Nephron (organoid): ENCODE measurements at regions not wholly inside any gene's neighbourhood (a gene's known extent, or its start where the extent isn't known, plus 50 kb on each side); places are given as distances from the start of the nearest gene placed in this dataset.
A peak's percentile ranks its signal among the peaks of the same experiment; 100 is the strongest.
"Not testable (repeated sequence)": the region's sequence is repeated elsewhere in the genome, so short reads cannot be mapped to it uniquely, and the experiment has no call there.

Experiments used
- H3K27ac Mint-ChIP-seq, 3 experiments: 2 replicates each; pipeline ENCODE4 v1.8.0; 2020; ENCODE audit warnings: mixed read lengths in 3 of 3, mild to moderate bottlenecking in 2 of 3, moderate library complexity in 1 of 3
- H3K27me3 Mint-ChIP-seq: 2 replicates; pipeline ENCODE4 v1.8.0; 2021; ENCODE audit warnings: low read depth, mild to moderate bottlenecking, moderate library complexity, mixed read lengths
- H3K36me3 Mint-ChIP-seq: 2 replicates; pipeline ENCODE4 v1.8.0; 2020; ENCODE audit warnings: low read depth, mixed read lengths
- H3K4me1 Mint-ChIP-seq: 2 replicates; pipeline ENCODE4 v1.8.0; 2020; ENCODE audit warnings: mixed read lengths
- H3K4me3 Mint-ChIP-seq, 3 experiments: 2 replicates each; pipeline ENCODE4 v1.8.0; 2020; ENCODE audit warnings: mild to moderate bottlenecking in 3 of 3, mixed read lengths in 3 of 3, moderate library complexity in 2 of 3
- H3K9me3 Mint-ChIP-seq: 2 replicates; pipeline ENCODE4 v1.8.0; 2020; ENCODE audit warnings: mixed read lengths
- CTCF ChIP-seq, 3 experiments: fragments of 200-600 bp; sonication (generic); IDR thresholded peaks; one replicate each; pipeline ENCODE4 v1.5.0; 2021; ENCODE audit warnings: antibody characterized with exemption in 3 of 3; ENCODE audit not compliant: unreplicated experiment in 3 of 3

- H3K4me1 Mint-ChIP-seq: no peaks in the 10 kb centered on the region
- no peaks in the 10 kb centered on the region for H3K36me3 Mint-ChIP-seq
These were observed 900.0 kb upstream of the CDH10 start for GRCh38 chr5:25544652-25545249.

GRCh38 chr5:25540628-25541027 lies 895.9 kb upstream of the CDH10 start:
- no peak for TF ChIP-seq CTCF (IDR thresholded peaks at IDR 0.05; ENCODE audit: unreplicated experiment in 3 of 3)
- Mint-ChIP-seq H3K36me3 (no peaks in the 10 kb centered on the region), H3K27me3 (no peaks in the 10 kb centered on the region), H3K27ac (no peak overlapping the region), H3K4me1 (no peaks in the 10 kb centered on the region), H3K9me3 (no peaks in the 10 kb centered on the region), H3K4me3 (no peak overlapping the region)

More at GRCh38 chr5:25544652-25545249, 900.0 kb upstream of the CDH10 start:
- H3K27ac Mint-ChIP-seq: no peak overlapping the region
- no peaks in the 10 kb centered on the region for H3K27me3 Mint-ChIP-seq
- H3K9me3 Mint-ChIP-seq: no peaks in the 10 kb centered on the region
- no peak overlapping the region for H3K4me3 Mint-ChIP-seq
- TF ChIP-seq CTCF (IDR thresholded peaks at IDR 0.05; ENCODE audit: unreplicated experiment in 3 of 3): peak; percentile 42 to 64 (median 54)

- no peak for TF ChIP-seq CTCF (IDR thresholded peaks at IDR 0.05; ENCODE audit: unreplicated experiment in 3 of 3)
- H3K36me3 Mint-ChIP-seq: no peaks in the 10 kb centered on the region
- H3K9me3 Mint-ChIP-seq: no peaks in the 10 kb centered on the region
- no peaks in the 10 kb centered on the region for H3K4me1 Mint-ChIP-seq
- H3K27ac Mint-ChIP-seq: no peak overlapping the region
- no peaks in the 10 kb centered on the region for H3K27me3 Mint-ChIP-seq
- H3K4me3 Mint-ChIP-seq: no peak overlapping the region
These were observed 894.8 kb upstream of the CDH10 start for GRCh38 chr5:25539536-25539935.

- H3K4me3 Mint-ChIP-seq, H3K27me3 Mint-ChIP-seq, H3K36me3 Mint-ChIP-seq, H3K9me3 Mint-ChIP-seq, H3K4me1 Mint-ChIP-seq, H3K27ac Mint-ChIP-seq: not testable (repeated sequence)
These were observed 891.7 kb upstream of the CDH10 start for GRCh38 chr5:25536461-25536860.

GRCh38 chr5:25516141-25516540 lies 871.4 kb upstream of the CDH10 start:
- H3K27me3 Mint-ChIP-seq: peaks cover 4% of the 10 kb centered on the region
- no peak overlapping the region for H3K4me3 Mint-ChIP-seq
- no peaks in the 10 kb centered on the region for H3K36me3 Mint-ChIP-seq
- no peaks in the 10 kb centered on the region for H3K9me3 Mint-ChIP-seq
- H3K27ac Mint-ChIP-seq: no peak overlapping the region
- H3K4me1 Mint-ChIP-seq: no peaks in the 10 kb centered on the region
- no peak for TF ChIP-seq CTCF (IDR thresholded peaks at IDR 0.05; ENCODE audit: unreplicated experiment in 3 of 3)

- no peaks in the 10 kb centered on the region for H3K36me3 Mint-ChIP-seq
- peaks cover 4% of the 10 kb centered on the region for H3K27me3 Mint-ChIP-seq
- no peaks in the 10 kb centered on the region for H3K9me3 Mint-ChIP-seq
- no peak overlapping the region for H3K4me3 Mint-ChIP-seq
- TF ChIP-seq CTCF (IDR thresholded peaks at IDR 0.05; ENCODE audit: unreplicated experiment in 3 of 3): no peak
- no peak overlapping the region for H3K27ac Mint-ChIP-seq
- H3K4me1 Mint-ChIP-seq: no peaks in the 10 kb centered on the region
These were observed 870.7 kb upstream of the CDH10 start for GRCh38 chr5:25515525-25515924.

GRCh38 chr5:25510692-25511091 lies 865.9 kb upstream of the CDH10 start:
- H3K27ac Mint-ChIP-seq, H3K4me1 Mint-ChIP-seq, H3K36me3 Mint-ChIP-seq, H3K9me3 Mint-ChIP-seq, H3K27me3 Mint-ChIP-seq, H3K4me3 Mint-ChIP-seq: not testable (repeated sequence)

GRCh38 chr5:25508011-25508410 lies 863.2 kb upstream of the CDH10 start:
- not testable (repeated sequence) for H3K27ac Mint-ChIP-seq, H3K9me3 Mint-ChIP-seq, H3K36me3 Mint-ChIP-seq, H3K27me3 Mint-ChIP-seq, H3K4me1 Mint-ChIP-seq, H3K4me3 Mint-ChIP-seq
